ENCODE measurements at regions not wholly inside any gene's neighbourhood (a gene's known extent, or its start where the extent isn't known, plus 50 kb on each side); places are given as distances from the start of the nearest gene placed in this dataset.
A peak's percentile ranks its signal among the peaks of the same experiment; 100 is the strongest.

- no peak for ATAC-seq
- WGBS, 2 donors = 61 to 70% methylated on average over 7 of the region's 7 CpGs
- no peak for TF ChIP-seq CTCF (IDR thresholded peaks at IDR 0.05)
- FAIRE-seq = no peak
- Histone ChIP-seq H3K36me3 (no peaks in the 10 kb centered on the region), H3K9me3 (no peaks in the 10 kb centered on the region), H3K27ac (no peak overlapping the region), H3K4me3 (no peak overlapping the region), H3K27me3 (peaks cover 0 to 16% (median 0%) of the 10 kb centered on the region in 4 donors), H3K4me1 (peaks cover 0 to 3% (median 2%) of the 10 kb centered on the region in 3 donors)
- intact Hi-C loops (cut with DNase I) = no loop called here
- DNase-seq = peak in 1 of 6 donors; percentile 5
Measured at GRCh38 chr9:129259375-129259774, 81.3 kb upstream of the IER5L start.

- peaks cover 0 to 6% (median 4%) of the 10 kb centered on the region in 3 donors for H3K4me1 ChIP-seq
- no peaks in the 10 kb centered on the region for H3K9me3 ChIP-seq
- 8 to 12% methylated on average over 18 of the region's 18 CpGs for WGBS, 2 donors
- peak overlapping the region in 1 of 4 donors; percentile 35 for H3K4me3 ChIP-seq
- ATAC-seq (peak in 2 of 4 donors; percentile 5 to 15), DNase-seq (peak in 2 of 6 donors; percentile 45 to 54), FAIRE-seq (no peak)
- no peak for TF ChIP-seq CTCF (IDR thresholded peaks at IDR 0.05)
- H3K27ac ChIP-seq = no peak overlapping the region
- intact Hi-C loops (cut with DNase I) = no loop called here
- H3K36me3 ChIP-seq = no peaks in the 10 kb centered on the region
- H3K27me3 ChIP-seq = peaks cover 0 to 16% (median 0%) of the 10 kb centered on the region in 4 donors
Measured at GRCh38 chr9:129258823-129259301, 80.8 kb upstream of the IER5L start.

DNA sequence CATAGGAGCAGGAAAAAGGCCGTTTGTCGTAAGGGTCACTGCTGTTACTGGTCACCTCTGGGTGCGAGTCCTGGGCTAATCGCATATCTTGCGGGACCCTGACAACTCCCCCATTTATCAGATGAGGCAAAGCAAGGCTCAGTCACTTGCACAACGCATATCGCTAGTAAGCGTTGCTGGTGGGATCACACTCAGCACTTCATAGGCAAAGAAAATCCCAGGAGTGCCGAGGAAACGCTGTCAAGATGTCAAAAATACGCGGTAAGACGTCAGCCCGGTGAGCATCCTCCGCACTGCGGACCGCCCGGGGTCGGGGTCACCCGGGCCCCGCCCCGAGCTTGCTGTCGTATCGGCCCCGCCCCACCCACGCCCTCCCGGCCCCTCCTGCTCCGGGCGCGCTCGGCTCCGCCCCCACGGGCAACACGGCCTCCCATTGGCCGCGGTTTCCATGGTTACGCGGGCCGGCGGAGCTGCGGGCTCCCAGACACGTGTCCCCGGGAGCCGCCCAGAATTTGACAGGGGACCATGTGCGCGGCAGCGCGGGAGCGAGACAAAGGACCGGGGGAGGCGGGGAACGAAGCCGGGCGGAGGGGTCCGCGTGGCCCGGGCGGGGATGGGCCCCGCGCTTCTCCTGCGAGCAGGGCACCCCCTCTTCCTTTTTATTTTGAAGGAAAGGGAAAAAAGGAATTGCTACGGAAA is 80.2 kb upstream of the IER5L start:
- peak overlapping the region in 1 of 4 donors; percentile 35 for H3K4me3 ChIP-seq
- intact Hi-C loops (cut with DNase I) = no loop called here
- TF ChIP-seq CTCF (IDR thresholded peaks at IDR 0.05) = no peak
- peak; percentile 83 to 91 (median 86) for ATAC-seq
- peak; percentile 76 to 91 (median 84) for DNase-seq
- no peaks in the 10 kb centered on the region for H3K9me3 ChIP-seq
- H3K4me1 ChIP-seq = peaks cover 0 to 6% (median 4%) of the 10 kb centered on the region in 3 donors
- WGBS, 2 donors = 9 to 10% methylated on average over 58 to 62 of the region's 62 CpGs
- H3K36me3 ChIP-seq = no peaks in the 10 kb centered on the region
- H3K27ac ChIP-seq = no peak overlapping the region
- peaks cover 0 to 16% (median 0%) of the 10 kb centered on the region in 4 donors for H3K27me3 ChIP-seq
- no peak for FAIRE-seq

GRCh38 chr9:129256959-129257713 is 79.1 kb upstream of the IER5L start:
- no peak for TF ChIP-seq CTCF (IDR thresholded peaks at IDR 0.05)

More at GRCh38 chr9:129256959-129257713, 79.1 kb upstream of the IER5L start:
- no peak for ATAC-seq
- Histone ChIP-seq H3K4me1 (peaks cover 0 to 6% (median 4%) of the 10 kb centered on the region in 3 donors), H3K27me3 (peaks cover 0 to 16% (median 0%) of the 10 kb centered on the region in 4 donors), H3K4me3 (no peak overlapping the region), H3K9me3 (no peaks in the 10 kb centered on the region), H3K27ac (no peak overlapping the region), H3K36me3 (no peaks in the 10 kb centered on the region)
- 87 to 89% methylated on average over 13 of the region's 13 CpGs for WGBS, 2 donors
- DNase-seq = peak in 1 of 6 donors; percentile 10
- intact Hi-C loops (cut with DNase I) = no loop called here
- no peak for FAIRE-seq
